ENCODE measurements at regions not wholly inside any gene's neighbourhood (a gene's known extent, or its start where the extent isn't known, plus 50 kb on each side); places are given as distances from the start of the nearest gene placed in this dataset.

- H3K79me2 ChIP-seq (ENCODE audit: insufficient read depth, low read length), result no peaks in the 10 kb centered on the region
- H3T11ph ChIP-seq (ENCODE audit: low read length), result no peak overlapping the region
- no peak overlapping the region for H3K56ac ChIP-seq (ENCODE audit: insufficient read length, low read depth, low read length)
- H2BK120ac ChIP-seq (ENCODE audit: low read depth, low read length, poor library complexity, severe bottlenecking), result no peak overlapping the region
- no peak overlapping the region for H2BK12ac ChIP-seq (ENCODE audit: insufficient read length, low read depth, low read length)
- H2AFZ ChIP-seq (ENCODE audit: low read length), result no peak overlapping the region
- no peak overlapping the region for H2AK5ac ChIP-seq (ENCODE audit: insufficient read length, low read length)
- no CpG with 5 or more reads among the region's 6 CpGs for whole genome bisulfite sequencing (ENCODE audit: extremely low coverage, insufficient read length, low lambda C conversion rate)
- no peak overlapping the region for H4K8ac ChIP-seq (replicated peaks; ENCODE audit: insufficient read length, low read depth, low read length)
- Mint-ChIP-seq H3K27ac (peak overlapping the region in 1 of 3 experiments; percentile 75; a peak in 1 of 7 replicates), H3K27me3 (ENCODE audit: low read depth) (peaks cover 42% of the 10 kb centered on the region), H3K4me3 (no peak overlapping the region; a peak in 1 of 5 replicates), H3K36me3 (ENCODE audit: insufficient read depth in 1 of 3, low read depth in 3 of 3) (peaks cover 0 to 5% (median 0%) of the 10 kb centered on the region in 3 experiments; a peak in 2 of 7 replicates), H3K4me1 (peaks cover 18 to 38% of the 10 kb centered on the region in 2 experiments), H3K9me3 (no peaks in the 10 kb centered on the region; a peak in 1 of 5 replicates)
- H3K23me2 ChIP-seq (ENCODE audit: insufficient read length, low read depth, low read length, poor library complexity, severe bottlenecking), result no peaks in the 10 kb centered on the region
- H2BK20ac ChIP-seq (ENCODE audit: low read depth, low read length, poor library complexity, severe bottlenecking), result no peak overlapping the region
- H3K27ac ChIP-seq (ENCODE audit: insufficient read length, low read depth, low read length), result no peak overlapping the region
- no peaks in the 10 kb centered on the region for H3K9me3 ChIP-seq (ENCODE audit: control insufficient read depth, low read depth, low read length)
- H4K20me1 ChIP-seq (ENCODE audit: control insufficient read depth, insufficient read depth, insufficient read length), result no peaks in the 10 kb centered on the region
- no peak overlapping the region for H2BK5ac ChIP-seq (ENCODE audit: insufficient read length, low read length)
- no peak overlapping the region for H3K4me2 ChIP-seq (ENCODE audit: insufficient read depth, insufficient read length, low read length)
- DNase-seq, result peak; percentile 92
- TF ChIP-seq, protein P1, sequence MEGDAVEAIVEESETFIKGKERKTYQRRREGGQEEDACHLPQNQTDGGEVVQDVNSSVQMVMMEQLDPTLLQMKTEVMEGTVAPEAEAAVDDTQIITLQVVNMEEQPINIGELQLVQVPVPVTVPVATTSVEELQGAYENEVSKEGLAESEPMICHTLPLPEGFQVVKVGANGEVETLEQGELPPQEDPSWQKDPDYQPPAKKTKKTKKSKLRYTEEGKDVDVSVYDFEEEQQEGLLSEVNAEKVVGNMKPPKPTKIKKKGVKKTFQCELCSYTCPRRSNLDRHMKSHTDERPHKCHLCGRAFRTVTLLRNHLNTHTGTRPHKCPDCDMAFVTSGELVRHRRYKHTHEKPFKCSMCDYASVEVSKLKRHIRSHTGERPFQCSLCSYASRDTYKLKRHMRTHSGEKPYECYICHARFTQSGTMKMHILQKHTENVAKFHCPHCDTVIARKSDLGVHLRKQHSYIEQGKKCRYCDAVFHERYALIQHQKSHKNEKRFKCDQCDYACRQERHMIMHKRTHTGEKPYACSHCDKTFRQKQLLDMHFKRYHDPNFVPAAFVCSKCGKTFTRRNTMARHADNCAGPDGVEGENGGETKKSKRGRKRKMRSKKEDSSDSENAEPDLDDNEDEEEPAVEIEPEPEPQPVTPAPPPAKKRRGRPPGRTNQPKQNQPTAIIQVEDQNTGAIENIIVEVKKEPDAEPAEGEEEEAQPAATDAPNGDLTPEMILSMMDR (conservative IDR thresholded peaks at IDR 0.05), result peak; percentile 70
- H2BK15ac ChIP-seq (ENCODE audit: low read depth, low read length), result no peak overlapping the region
- H3K23ac ChIP-seq (ENCODE audit: insufficient read length, low read depth, low read length), result no peak overlapping the region
- H3K9ac ChIP-seq (ENCODE audit: extremely low read depth, insufficient read length, low read length), result no peak overlapping the region
- no peak overlapping the region for H4K91ac ChIP-seq (ENCODE audit: insufficient read length, low read depth, low read length)
- no peak overlapping the region for H3K18ac ChIP-seq (ENCODE audit: insufficient read length, low read depth, low read length)
- no peak overlapping the region for H3K14ac ChIP-seq (ENCODE audit: insufficient read depth, low read length)
- H4K5ac ChIP-seq (ENCODE audit: insufficient read length, low read depth, low read length), result no peak overlapping the region
- H3K27me3 ChIP-seq (ENCODE audit: insufficient read depth, low read length), result no peaks in the 10 kb centered on the region
- H3K4me1 ChIP-seq (ENCODE audit: insufficient read depth, low read length), result peaks cover 3% of the 10 kb centered on the region; the same call in 1 of the 2 replicates
- no peaks in the 10 kb centered on the region for H3K79me1 ChIP-seq (ENCODE audit: insufficient read depth, low read depth, low read length, poor library complexity, severe bottlenecking)
- no peak overlapping the region for H3K4ac ChIP-seq (ENCODE audit: low read depth, low read length)
Measured at GRCh38 chr20:57022306-57022705, 244.1 kb downstream of the BMP7 start.
